Neural crest cell (in vitro differentiated cells): ENCODE measurements at regions not wholly inside any gene's neighbourhood (a gene's known extent, or its start where the extent isn't known, plus 50 kb on each side); places are given as distances from the start of the nearest gene placed in this dataset.

ENCODE experiments used
- DNase-seq: peaks from one replicate; pipeline ENCODE4 v3.0.0; 2021; ENCODE audit warnings: low read depth, mixed read lengths, low spot score
- H3K27ac Mint-ChIP-seq: one replicate; pipeline ENCODE4 v1.8.0; 2021; ENCODE audit warnings: mild to moderate bottlenecking, mixed read lengths; ENCODE audit not compliant: unreplicated experiment
- H3K27me3 Mint-ChIP-seq: 2 replicates; pipeline ENCODE4 v1.8.0; 2021; ENCODE audit warnings: low read depth, mild to moderate bottlenecking, mixed read lengths
- H3K36me3 Mint-ChIP-seq: 2 replicates; pipeline ENCODE4 v1.8.0; 2021; ENCODE audit warnings: low read depth, mild to moderate bottlenecking, mixed read lengths
- H3K4me1 Mint-ChIP-seq: 2 replicates; pipeline ENCODE4 v1.8.0; 2021; ENCODE audit warnings: mixed read lengths
- H3K4me3 Mint-ChIP-seq: one replicate; pipeline ENCODE4 v1.8.0; 2021; ENCODE audit warnings: mild to moderate bottlenecking, mixed read lengths
- H3K9me3 Mint-ChIP-seq: 2 replicates; pipeline ENCODE4 v1.8.0; 2021; ENCODE audit warnings: mixed read lengths
- TF ChIP-seq, protein P1 (sequence below): fragments of 200-600 bp; sonication (generic); conservative IDR thresholded peaks from 2 replicates; pipeline ENCODE4 v1.5.0; 2021; ENCODE audit warnings: antibody characterized with exemption, mild to moderate bottlenecking

DNA sequence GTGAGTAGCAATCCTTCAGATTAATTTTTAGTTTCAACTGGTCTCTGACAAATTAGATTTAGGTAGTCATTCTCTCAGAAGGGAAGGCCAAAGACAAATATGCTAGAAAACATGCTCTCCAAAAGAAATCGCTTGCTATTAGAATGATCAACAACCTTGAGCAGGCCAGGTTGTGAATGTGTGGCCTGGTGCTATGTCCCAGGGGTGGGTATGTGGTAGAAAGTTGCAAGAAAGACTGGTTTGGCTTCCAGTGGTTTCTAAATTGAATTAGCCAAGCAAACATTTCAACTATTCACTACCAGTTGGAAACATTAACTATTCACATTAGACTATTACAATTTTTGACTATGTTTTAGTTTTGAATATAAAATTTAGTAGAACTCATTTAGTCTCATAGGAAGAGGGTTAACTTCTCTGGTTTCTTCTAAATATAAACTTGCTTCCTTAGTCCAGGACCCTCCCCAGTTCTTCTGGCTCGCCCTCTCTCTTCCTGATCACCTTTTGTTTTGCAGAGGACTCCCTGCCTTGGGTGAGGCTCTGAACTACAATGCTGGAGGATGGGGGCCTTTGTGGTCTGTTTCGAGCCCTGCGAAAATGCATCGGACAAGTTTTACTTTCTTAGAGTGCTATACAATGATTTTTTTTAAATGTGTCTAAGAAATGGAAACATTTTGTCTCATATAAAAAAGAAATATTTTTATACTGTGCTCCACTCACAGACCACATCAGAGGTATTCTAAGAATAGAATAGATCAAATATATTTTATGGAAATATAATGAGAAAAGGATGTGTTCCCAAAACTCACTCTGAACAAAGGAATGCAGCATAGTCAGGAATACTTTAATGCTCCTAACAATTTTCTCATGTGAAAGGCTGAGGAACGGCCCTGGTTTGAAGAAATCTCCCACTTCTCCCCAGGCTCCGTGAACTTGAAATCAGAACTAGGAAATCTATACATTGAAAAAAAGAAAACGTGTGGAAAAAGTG is 375.0 kb upstream of the ZEB2 start:
- no peaks in the 10 kb centered on the region for H3K27me3 Mint-ChIP-seq
- no peaks in the 10 kb centered on the region for H3K9me3 Mint-ChIP-seq
- peaks cover 21% of the 10 kb centered on the region for H3K4me1 Mint-ChIP-seq
- TF ChIP-seq, protein P1, sequence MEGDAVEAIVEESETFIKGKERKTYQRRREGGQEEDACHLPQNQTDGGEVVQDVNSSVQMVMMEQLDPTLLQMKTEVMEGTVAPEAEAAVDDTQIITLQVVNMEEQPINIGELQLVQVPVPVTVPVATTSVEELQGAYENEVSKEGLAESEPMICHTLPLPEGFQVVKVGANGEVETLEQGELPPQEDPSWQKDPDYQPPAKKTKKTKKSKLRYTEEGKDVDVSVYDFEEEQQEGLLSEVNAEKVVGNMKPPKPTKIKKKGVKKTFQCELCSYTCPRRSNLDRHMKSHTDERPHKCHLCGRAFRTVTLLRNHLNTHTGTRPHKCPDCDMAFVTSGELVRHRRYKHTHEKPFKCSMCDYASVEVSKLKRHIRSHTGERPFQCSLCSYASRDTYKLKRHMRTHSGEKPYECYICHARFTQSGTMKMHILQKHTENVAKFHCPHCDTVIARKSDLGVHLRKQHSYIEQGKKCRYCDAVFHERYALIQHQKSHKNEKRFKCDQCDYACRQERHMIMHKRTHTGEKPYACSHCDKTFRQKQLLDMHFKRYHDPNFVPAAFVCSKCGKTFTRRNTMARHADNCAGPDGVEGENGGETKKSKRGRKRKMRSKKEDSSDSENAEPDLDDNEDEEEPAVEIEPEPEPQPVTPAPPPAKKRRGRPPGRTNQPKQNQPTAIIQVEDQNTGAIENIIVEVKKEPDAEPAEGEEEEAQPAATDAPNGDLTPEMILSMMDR = no peak
- peak overlapping the region; percentile 70 for H3K27ac Mint-ChIP-seq
- no peaks in the 10 kb centered on the region for H3K36me3 Mint-ChIP-seq
- no peak overlapping the region for H3K4me3 Mint-ChIP-seq
- no peak for DNase-seq

DNA sequence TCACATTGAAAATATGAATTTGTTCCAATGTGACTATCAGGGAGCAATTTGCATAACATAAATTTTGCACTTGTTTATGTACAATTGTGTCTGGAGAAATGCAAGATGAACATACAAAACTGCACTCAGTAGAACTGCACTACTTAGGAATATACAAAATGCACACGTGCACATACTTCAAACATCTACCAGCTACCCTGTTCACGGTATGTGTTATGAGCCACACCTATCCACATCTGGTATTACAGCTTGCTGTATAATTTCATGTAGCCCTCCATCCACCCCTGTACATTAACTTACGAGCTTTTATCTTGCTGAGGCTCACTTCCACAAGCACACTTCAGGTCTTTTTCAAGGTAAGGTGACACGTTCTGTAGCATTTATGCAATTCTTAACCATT is 373.5 kb upstream of the ZEB2 start:
- H3K9me3 Mint-ChIP-seq = no peaks in the 10 kb centered on the region
- H3K4me1 Mint-ChIP-seq = peaks cover 21% of the 10 kb centered on the region
- H3K27me3 Mint-ChIP-seq = no peaks in the 10 kb centered on the region
- H3K36me3 Mint-ChIP-seq = no peaks in the 10 kb centered on the region
- no peak overlapping the region for H3K27ac Mint-ChIP-seq
- DNase-seq = no peak
- no peak overlapping the region for H3K4me3 Mint-ChIP-seq
- TF ChIP-seq, protein P1 = no peak

DNA sequence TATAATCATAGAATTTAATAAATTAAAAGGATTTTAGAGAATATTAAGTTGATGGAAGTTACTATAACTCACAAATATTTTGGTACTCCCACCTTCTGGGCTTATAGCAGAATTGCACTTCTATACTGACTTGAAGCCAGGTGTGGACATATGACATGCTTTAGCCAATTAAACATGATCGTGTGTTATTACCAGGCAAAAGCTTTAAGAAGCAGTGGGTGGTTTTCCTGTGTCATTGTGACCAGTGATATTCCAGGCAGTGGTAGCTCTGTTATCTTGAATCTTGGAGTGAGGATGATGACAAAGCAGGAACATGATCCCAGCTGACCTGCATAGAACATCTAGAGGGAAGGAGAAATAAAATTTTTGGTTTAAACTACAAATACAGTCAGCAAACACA is 370.9 kb upstream of the ZEB2 start:
- Mint-ChIP-seq H3K27ac (no peak overlapping the region), H3K27me3 (no peaks in the 10 kb centered on the region), H3K4me3 (no peak overlapping the region), H3K4me1 (peaks cover 14% of the 10 kb centered on the region), H3K36me3 (no peaks in the 10 kb centered on the region), H3K9me3 (peaks cover 5% of the 10 kb centered on the region)
- TF ChIP-seq, protein P1 = peak; percentile 39
- DNase-seq = no peak

DNA sequence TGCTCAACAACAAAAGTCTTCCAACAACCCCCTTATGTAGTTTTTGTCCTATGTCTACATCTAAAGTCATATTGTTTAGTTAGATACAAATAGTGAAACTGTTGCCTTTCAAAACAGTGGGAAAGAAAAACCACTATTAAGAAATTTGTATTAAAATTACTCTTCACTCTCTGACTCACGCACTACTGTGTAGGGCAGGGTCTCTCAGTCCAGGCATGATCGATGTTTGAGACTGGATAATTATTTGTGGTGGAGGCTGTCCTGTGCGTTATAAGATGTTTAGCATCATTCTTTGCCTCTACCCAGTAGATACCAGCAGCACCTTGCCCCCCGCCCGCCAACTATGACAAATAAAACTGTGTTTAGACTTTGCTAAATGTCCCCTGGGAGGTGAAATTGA is 369.4 kb upstream of the ZEB2 start:
- Mint-ChIP-seq H3K9me3 (peaks cover 5% of the 10 kb centered on the region), H3K4me1 (no peaks in the 10 kb centered on the region), H3K4me3 (no peak overlapping the region), H3K27ac (no peak overlapping the region), H3K36me3 (no peaks in the 10 kb centered on the region), H3K27me3 (no peaks in the 10 kb centered on the region)
- no peak for DNase-seq
- TF ChIP-seq, protein P1 = no peak

DNA sequence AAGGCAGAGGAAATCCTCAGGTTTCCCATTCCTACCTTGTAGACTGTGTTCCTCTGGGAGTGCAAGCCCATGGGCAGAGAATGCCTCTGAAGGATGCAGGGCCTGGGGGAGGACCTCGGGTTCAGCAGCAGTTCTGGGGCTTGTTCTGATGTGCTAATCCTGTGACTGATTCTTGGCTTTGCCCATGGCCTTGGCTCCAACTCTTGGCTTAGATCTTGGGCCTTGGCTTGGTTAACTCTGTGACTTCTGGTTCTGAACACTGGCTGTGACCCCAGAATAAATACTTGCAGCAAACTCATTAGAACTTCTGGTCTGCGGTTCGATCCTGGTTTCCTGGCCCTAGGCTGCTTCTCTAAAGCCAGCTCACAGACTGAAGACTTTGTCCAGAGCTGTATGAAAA is 366.9 kb upstream of the ZEB2 start:
- no peak overlapping the region for H3K4me3 Mint-ChIP-seq
- no peak overlapping the region for H3K27ac Mint-ChIP-seq
- H3K36me3 Mint-ChIP-seq = no peaks in the 10 kb centered on the region
- DNase-seq = no peak
- H3K4me1 Mint-ChIP-seq = no peaks in the 10 kb centered on the region
- H3K9me3 Mint-ChIP-seq = peaks cover 11% of the 10 kb centered on the region
- no peaks in the 10 kb centered on the region for H3K27me3 Mint-ChIP-seq
- TF ChIP-seq, protein P1 = no peak
